GM18861 (cell line): ENCODE measurements at regions not wholly inside any gene's neighbourhood (a gene's known extent, or its start where the extent isn't known, plus 50 kb on each side); places are given as distances from the start of the nearest gene placed in this dataset.
"Not testable (repeated sequence)": the region's sequence is repeated elsewhere in the genome, so short reads cannot be mapped to it uniquely, and the experiment has no call there.

Experiments used
- ATAC-seq: cut with Tn5 transposase; IDR thresholded peaks from one replicate; pipeline ENCODE4 v1.9.1; 2021; ENCODE audit not compliant: unreplicated experiment

- ATAC-seq, result no peak
Observed at GRCh38 chr16:62391940-62392339, 355.7 kb upstream of the CDH8 start.

- no peak for ATAC-seq
Observed at GRCh38 chr16:62391134-62391533, 354.9 kb upstream of the CDH8 start.

- ATAC-seq, result no peak
Observed at GRCh38 chr16:62390214-62390613, 354.0 kb upstream of the CDH8 start.

GRCh38 chr16:62386411-62386810 lies 350.2 kb upstream of the CDH8 start:
- ATAC-seq, result no peak

- no peak for ATAC-seq
Observed at GRCh38 chr16:62383941-62384340, 347.7 kb upstream of the CDH8 start.

GRCh38 chr16:62370445-62370844 lies 334.2 kb upstream of the CDH8 start:
- no peak for ATAC-seq

- no peak for ATAC-seq
Observed at GRCh38 chr16:62363501-62363900, 327.3 kb upstream of the CDH8 start.

GRCh38 chr16:62353355-62353754 lies 317.1 kb upstream of the CDH8 start:
- no peak for ATAC-seq

- ATAC-seq, result no peak
Observed at GRCh38 chr16:62342216-62342615, 306.0 kb upstream of the CDH8 start.

- no peak for ATAC-seq
Observed at GRCh38 chr16:62335356-62335755, 299.1 kb upstream of the CDH8 start.

GRCh38 chr16:62321606-62322005 lies 285.4 kb upstream of the CDH8 start:
- no peak for ATAC-seq

- ATAC-seq, result no peak
Observed at GRCh38 chr16:62298600-62298999, 262.4 kb upstream of the CDH8 start.

GRCh38 chr16:62294213-62294972 lies 258.2 kb upstream of the CDH8 start:
- ATAC-seq, result no peak

- ATAC-seq, result no peak
Observed at GRCh38 chr16:62288990-62289629, 252.9 kb upstream of the CDH8 start.

GRCh38 chr16:62280506-62280905 lies 244.3 kb upstream of the CDH8 start:
- no peak for ATAC-seq

- ATAC-seq, result no peak
Observed at GRCh38 chr16:62277942-62278341, 241.7 kb upstream of the CDH8 start.

- no peak for ATAC-seq
Observed at GRCh38 chr16:62276637-62277036, 240.4 kb upstream of the CDH8 start.

GRCh38 chr16:62272035-62272434 lies 235.8 kb upstream of the CDH8 start:
- ATAC-seq, result no peak

GRCh38 chr16:62261760-62262159 lies 225.5 kb upstream of the CDH8 start:
- no peak for ATAC-seq

- not testable (repeated sequence) for ATAC-seq
Observed at GRCh38 chr16:62258931-62259435, 222.7 kb upstream of the CDH8 start.

- ATAC-seq, result no peak
Observed at GRCh38 chr16:62256406-62256805, 220.2 kb upstream of the CDH8 start.

GRCh38 chr16:62254847-62255246 lies 218.6 kb upstream of the CDH8 start:
- no peak for ATAC-seq
